ENCODE measurements at regions not wholly inside any gene's neighbourhood (a gene's known extent, or its start where the extent isn't known, plus 50 kb on each side); places are given as distances from the start of the nearest gene placed in this dataset.

DNA sequence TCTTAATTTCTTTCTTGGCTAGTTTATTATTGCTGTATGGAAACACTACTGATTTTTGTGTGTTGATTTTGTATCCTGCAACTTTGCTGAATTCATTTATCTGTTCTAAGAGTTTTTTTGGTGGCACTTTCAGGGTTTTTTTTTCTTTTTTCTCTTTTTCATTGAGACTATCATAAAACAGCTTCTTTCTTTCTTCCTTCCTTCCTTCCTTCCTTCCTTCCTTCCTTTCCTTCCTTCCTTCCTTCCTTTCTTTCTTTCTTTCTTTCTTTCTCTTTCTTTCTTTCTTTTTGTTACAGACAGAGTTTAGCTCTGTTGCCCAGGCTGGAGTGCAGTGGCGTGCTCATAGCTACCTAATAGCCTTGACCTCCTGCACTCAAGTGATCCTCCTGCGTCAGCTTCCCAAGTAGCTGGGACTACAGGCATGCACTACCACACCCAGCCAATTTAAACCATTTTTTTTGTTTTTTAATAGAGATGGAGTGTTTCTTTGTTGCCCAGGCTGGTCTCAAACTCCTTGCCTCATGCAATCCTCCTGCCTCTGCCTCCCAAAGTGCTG, 72.3 kb downstream of the ZNF503 start:
- TF ChIP-seq EZH2 (IDR thresholded peaks at IDR 0.05; ENCODE audit: insufficient read depth, poor library complexity, severe bottlenecking) (no peak), EZH2phosphoT487 (IDR thresholded peaks at IDR 0.05; ENCODE audit: insufficient read depth, low read depth) (no peak)
